NCI-H524 (cell line): ENCODE measurements at regions not wholly inside any gene's neighbourhood (a gene's known extent, or its start where the extent isn't known, plus 50 kb on each side); places are given as distances from the start of the nearest gene placed in this dataset.
"Not testable (repeated sequence)": the region's sequence is repeated elsewhere in the genome, so short reads cannot be mapped to it uniquely, and the experiment has no call there.

ENCODE experiments used
- DNase-seq, 2 experiments: peaks; one replicate each; lab custom pipeline; 2025; lab: John Stamatoyannopoulos, UW

- no peak for DNase-seq
These were observed 153.3 kb upstream of the SVIL start for GRCh38 chr10:29788113-29788512.

- no peak for DNase-seq
These were observed 150.9 kb upstream of the SVIL start for GRCh38 chr10:29785701-29786100.

- no peak for DNase-seq
These were observed 149.5 kb upstream of the SVIL start for GRCh38 chr10:29784175-29784773.

GRCh38 chr10:29783201-29783947 lies 148.6 kb upstream of the SVIL start:
- DNase-seq: no peak

GRCh38 chr10:29780639-29781038 lies 145.9 kb upstream of the SVIL start:
- DNase-seq: no peak

GRCh38 chr10:29780096-29780495 lies 145.3 kb upstream of the SVIL start:
- no peak for DNase-seq

- no peak for DNase-seq
These were observed 141.5 kb upstream of the SVIL start for GRCh38 chr10:29776246-29776645.

GRCh38 chr10:29774475-29774874 lies 139.7 kb upstream of the SVIL start:
- DNase-seq: no peak

- no peak for DNase-seq
These were observed 138.9 kb upstream of the SVIL start for GRCh38 chr10:29773675-29774091.

- no peak for DNase-seq
These were observed 137.6 kb upstream of the SVIL start for GRCh38 chr10:29772403-29772802.

- DNase-seq: no peak
These were observed 136.6 kb upstream of the SVIL start for GRCh38 chr10:29771376-29771775.

GRCh38 chr10:29769277-29769676 lies 134.5 kb upstream of the SVIL start:
- DNase-seq: not testable (repeated sequence)

- no peak for DNase-seq
These were observed 133.2 kb upstream of the SVIL start for GRCh38 chr10:29767968-29768367.

- no peak for DNase-seq
These were observed 132.0 kb upstream of the SVIL start for GRCh38 chr10:29766753-29767152.

- DNase-seq: no peak
These were observed 130.6 kb upstream of the SVIL start for GRCh38 chr10:29765330-29765729.

GRCh38 chr10:29763396-29763795 lies 128.6 kb upstream of the SVIL start:
- no peak for DNase-seq

GRCh38 chr10:29761916-29762315 lies 127.1 kb upstream of the SVIL start:
- peak in 1 of 2 experiments; percentile 29 for DNase-seq

GRCh38 chr10:29760138-29760900 lies 125.5 kb upstream of the SVIL start:
- no peak for DNase-seq

- no peak for DNase-seq
These were observed 123.0 kb upstream of the SVIL start for GRCh38 chr10:29757551-29758297.

GRCh38 chr10:29756451-29756850 lies 121.7 kb upstream of the SVIL start:
- no peak for DNase-seq

- no peak for DNase-seq
These were observed 118.5 kb upstream of the SVIL start for GRCh38 chr10:29753283-29753682.

GRCh38 chr10:29751684-29752083 lies 116.9 kb upstream of the SVIL start:
- DNase-seq: no peak
